K562 (cell line): ENCODE measurements at regions not wholly inside any gene's neighbourhood (a gene's known extent, or its start where the extent isn't known, plus 50 kb on each side); places are given as distances from the start of the nearest gene placed in this dataset.
A peak's percentile ranks its signal among the peaks of the same experiment; 100 is the strongest.

Experiments
- ATAC-seq: fragments of 200-7000 bp; cut with Tn5 transposase; 3 replicates; pipeline ENCODE4 v1.9.1; 2020; ENCODE audit warnings: moderate library complexity
- BruUV-seq: library from RNA; stranded (reverse); fragments of 400-500 nt; replicated peaks from 2 replicates; lab custom pipeline; 2021; lab: Mats Ljungman, UMichigan
- CTCF ChIA-PET: fragments of 300-600 bp; formaldehyde crosslinking; extraction: SDS; loops from one replicate; lab custom pipeline; 2021; ENCODE audit warnings: low intra/inter-chr PET ratio; lab: Yijun Ruan, JAX
- POLR2A ChIA-PET: fragments of 300-600, 350-650 bp; sonication (Branson Sonifier 250); formaldehyde crosslinking; extraction: SDS; loops from one replicate; lab custom pipeline; 2021; ENCODE audit warnings: antibody characterized with exemption, inconsistent platforms; lab: Yijun Ruan, JAX
- DNase-seq, 4 experiments: peaks; one replicate each; pipeline versions ENCODE4 v3.0.0 to v3.0.0-alpha.2; 2011 to 2018; ENCODE audit warnings: low spot score in 3 of 4, mixed read lengths in 3 of 4; ENCODE audit errors: extremely low read depth in 1 of 4
- FAIRE-seq: peaks from 2 replicates; lab custom pipeline; 2011; peaks lifted over from hg19 to GRCh38; lab: Jason Lieb, UNC
- H2AFZ ChIP-seq: 2 replicates; pipeline ENCODE4 v1.6.0; 2011; ENCODE audit warnings: low read depth, low read length, control low read depth, inconsistent platforms
- H3K27ac ChIP-seq: fragments of 200-600 bp; 3 replicates; pipeline ENCODE4 v1.8.0; 2011; ENCODE audit warnings: low read depth, mild to moderate bottlenecking, control low read depth, inconsistent platforms, low read length, moderate library complexity, mixed read lengths; ENCODE audit errors: extremely low read depth
- H3K27me3 ChIP-seq, 2 experiments: fragments of 300-600 bp in 1 of 2; 2 replicates in 1 of 2; 3 replicates in 1 of 2; pipeline versions ENCODE4 v1.6.0 to v1.8.0; 2011; ENCODE audit warnings: inconsistent platforms in 2 of 2, low read length in 2 of 2, mild to moderate bottlenecking in 1 of 2, mixed read lengths in 1 of 2, moderate library complexity in 1 of 2; ENCODE audit not compliant: control insufficient read depth in 2 of 2, insufficient read depth in 2 of 2
- H3K36me3 ChIP-seq: fragments of 300-600 bp; 3 replicates; pipeline ENCODE4 v1.8.0; 2011; ENCODE audit warnings: mild to moderate bottlenecking, low read length, inconsistent platforms; ENCODE audit not compliant: control insufficient read depth, insufficient read depth
- H3K4me1 ChIP-seq, 2 experiments: fragments of 200-600 bp in 1 of 2; replicated peaks in 1 of 2; 2 replicates in 1 of 2; 3 replicates in 1 of 2; pipeline versions ENCODE4 v1.5.1 to v1.8.0; 2011; ENCODE audit warnings: inconsistent platforms in 2 of 2, low read length in 2 of 2, mild to moderate bottlenecking in 1 of 2, mixed read lengths in 1 of 2, moderate library complexity in 1 of 2; ENCODE audit not compliant: control insufficient read depth in 2 of 2, insufficient read depth in 2 of 2
- H3K4me2 ChIP-seq: 2 replicates; pipeline ENCODE4 v1.6.1; 2011; ENCODE audit warnings: low read length, control low read depth, inconsistent platforms, mixed read lengths; ENCODE audit not compliant: insufficient read depth
- H3K4me3 ChIP-seq: fragments of 200-600 bp; sonication (generic), shearing (Covaris generic); 2 replicates; pipeline ENCODE4 v1.5.1; 2016; ENCODE audit warnings: control low read depth, inconsistent platforms
- H3K79me2 ChIP-seq: fragments of 200-600 bp; 3 replicates; pipeline ENCODE4 v1.8.0; 2011; ENCODE audit warnings: low read length, inconsistent platforms; ENCODE audit not compliant: control insufficient read depth, insufficient read depth
- H3K9ac ChIP-seq, 2 experiments: 2 replicates each; pipeline versions ENCODE4 v1.6.0 to v1.6.1; 2011; ENCODE audit warnings: low read depth in 2 of 2, low read length in 2 of 2, control low read depth in 1 of 2, inconsistent platforms in 1 of 2, mild to moderate bottlenecking in 1 of 2, mixed read lengths in 1 of 2; ENCODE audit not compliant: insufficient read depth in 1 of 2
- H3K9me1 ChIP-seq: one replicate; pipeline ENCODE4 v1.6.0; 2011; ENCODE audit warnings: inconsistent platforms, mild to moderate bottlenecking, low read length, moderate library complexity; ENCODE audit not compliant: control insufficient read depth, insufficient read depth
- H3K9me3 ChIP-seq: replicated peaks from 2 replicates; pipeline ENCODE4 v1.5.1; 2011; ENCODE audit warnings: low read depth, low read length, inconsistent platforms; ENCODE audit not compliant: control insufficient read depth, insufficient read depth
- H4K20me1 ChIP-seq: replicated peaks from 2 replicates; pipeline ENCODE4 v1.6.1; 2011; ENCODE audit warnings: low read length, inconsistent platforms, mixed read lengths; ENCODE audit not compliant: control insufficient read depth, insufficient read depth
- CEBPG ChIP-seq, 3 experiments: fragments of 200-800 bp in 1 of 3; sonication (Bioruptor generic) in 1 of 3; sonication (generic) in 1 of 3; formaldehyde crosslinking in 1 of 3; IDR thresholded peaks in 2 of 3; conservative IDR thresholded peaks in 1 of 3; 2 replicates each; pipeline versions ENCODE4 v1.6.1 to v1.8.0; 2016 to 2022; ENCODE audit warnings: missing compliant biosample characterization in 2 of 3, missing genetic modification characterization in 2 of 3, mild to moderate bottlenecking in 1 of 3, missing genetic modification reagents in 1 of 3
- FOXJ2 ChIP-seq: fragments of 200-800 bp; sonication (Bioruptor generic); IDR thresholded peaks from 2 replicates; pipeline ENCODE4 v1.6.1; 2016; ENCODE audit warnings: missing genetic modification characterization, missing compliant biosample characterization
- HSF4 ChIP-seq: fragments of 250-450 bp; sonication (Bioruptor Pico); IDR thresholded peaks from 2 replicates; pipeline ENCODE4 v2.1.2; 2022; ENCODE audit warnings: mild to moderate bottlenecking, moderate library complexity, borderline replicate concordance
- KAT2B ChIP-seq: IDR thresholded peaks from one replicate; pipeline ENCODE4 v1.6.1; 2012; ENCODE audit warnings: low read depth, mild to moderate bottlenecking, control low read depth, inconsistent platforms, low read length, moderate library complexity
- WGBS: fragments of 100-300 bp; shearing (Covaris generic); methylation state at CpG from one replicate; pipeline ENCODE4 v1.1.6; 2016; ENCODE audit warnings: low coverage, mixed read lengths; ENCODE audit not compliant: insufficient coverage; ENCODE audit errors: missing lambda C conversion rate; 5-methylcytosine and 5-hydroxymethylcytosine counted together
- in situ Hi-C: fragments of 300-500 bp; cut with MboI; formaldehyde crosslinking; loops from 4 replicates; pipeline ENCODE4 v1.15.0; 2018; ENCODE audit warnings: inconsistent platforms, mixed read lengths
- intact Hi-C: fragments of 100-400 bp; cut with micrococcal nuclease; formaldehyde crosslinking; loops from 2 replicates; pipeline ENCODE4 v1.14.2; 2022

- Histone ChIP-seq H3K27ac (no peak overlapping the region), H3K9me1 (no peaks in the 10 kb centered on the region), H3K4me3 (no peak overlapping the region), H3K9ac (no peak overlapping the region), H2AFZ (no peak overlapping the region), H4K20me1 (no peaks in the 10 kb centered on the region), H3K9me3 (no peaks in the 10 kb centered on the region), H3K27me3 (no peaks in the 10 kb centered on the region), H3K4me2 (no peak overlapping the region), H3K4me1 (no peaks in the 10 kb centered on the region), H3K79me2 (no peaks in the 10 kb centered on the region), H3K36me3 (no peaks in the 10 kb centered on the region)
- ChIA-PET CTCF (no interaction called here), POLR2A (no interaction called here)
- no peak for ATAC-seq
- no peak for DNase-seq
- no TSS peak for BruUV-seq
- in situ Hi-C loops = no loop called here
- no peak for FAIRE-seq
- intact Hi-C loops = no loop called here
- TF ChIP-seq FOXJ2 (tag) = no peak
Measured at GRCh38 chr12:88253371-88253978, 111.4 kb downstream of the TMTC3 start.

GRCh38 chr12:88255224-88255623 lies 113.1 kb downstream of the TMTC3 start:
- Histone ChIP-seq H3K4me1 (no peaks in the 10 kb centered on the region), H3K4me2 (no peak overlapping the region), H3K9me3 (no peaks in the 10 kb centered on the region), H4K20me1 (no peaks in the 10 kb centered on the region), H3K27ac (no peak overlapping the region), H3K9ac (no peak overlapping the region), H3K36me3 (no peaks in the 10 kb centered on the region), H3K27me3 (no peaks in the 10 kb centered on the region), H3K9me1 (no peaks in the 10 kb centered on the region), H2AFZ (no peak overlapping the region), H3K4me3 (no peak overlapping the region), H3K79me2 (no peaks in the 10 kb centered on the region)
- in situ Hi-C loops = no loop called here
- WGBS = 3% methylated on average over 2 of the region's 2 CpGs
- FAIRE-seq (no peak), ATAC-seq (no peak), DNase-seq (no peak)
- ChIA-PET POLR2A (no interaction called here), CTCF (no interaction called here)
- TF ChIP-seq KAT2B = no peak
- TF ChIP-seq HSF4 = no peak
- TF ChIP-seq CEBPG (CRISPR knock-in tag; IDR thresholded peaks at IDR 0.05) = no peak
- TF ChIP-seq CEBPG (tag; conservative IDR thresholded peaks at IDR 0.05 in 1 of 2, IDR thresholded peaks at IDR 0.05 in 1 of 2) = peak in 1 of 2 experiments; percentile 69; a peak in 2 of 4 replicates
- no TSS peak for BruUV-seq
- intact Hi-C loops = no loop called here
